GM19035 (cell line): ENCODE measurements at regions not wholly inside any gene's neighbourhood (a gene's known extent, or its start where the extent isn't known, plus 50 kb on each side); places are given as distances from the start of the nearest gene placed in this dataset.

ENCODE experiments used
- ATAC-seq: cut with Tn5 transposase; IDR thresholded peaks from one replicate; pipeline ENCODE4 v1.9.1; 2021; ENCODE audit not compliant: unreplicated experiment

DNA sequence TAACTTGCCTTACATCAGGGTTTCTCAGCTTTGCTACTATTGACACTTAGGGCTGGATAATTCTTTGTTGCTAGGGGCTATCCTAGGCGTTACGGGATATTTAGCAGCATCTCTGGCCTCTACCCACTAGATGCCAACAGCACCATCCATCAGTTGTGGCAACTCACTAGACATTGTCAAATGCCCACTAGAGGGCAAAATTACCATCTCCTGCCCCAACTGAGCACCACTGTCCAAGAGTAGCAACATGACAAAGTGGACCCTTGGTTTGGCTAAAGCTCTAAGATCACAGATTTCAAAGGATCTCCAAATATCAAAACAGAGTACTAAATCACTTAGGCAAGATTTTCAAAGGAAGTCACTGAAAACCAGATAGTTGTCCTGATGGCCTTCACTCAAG lies 251.7 kb upstream of the TBX3 start:
- no peak for ATAC-seq

DNA sequence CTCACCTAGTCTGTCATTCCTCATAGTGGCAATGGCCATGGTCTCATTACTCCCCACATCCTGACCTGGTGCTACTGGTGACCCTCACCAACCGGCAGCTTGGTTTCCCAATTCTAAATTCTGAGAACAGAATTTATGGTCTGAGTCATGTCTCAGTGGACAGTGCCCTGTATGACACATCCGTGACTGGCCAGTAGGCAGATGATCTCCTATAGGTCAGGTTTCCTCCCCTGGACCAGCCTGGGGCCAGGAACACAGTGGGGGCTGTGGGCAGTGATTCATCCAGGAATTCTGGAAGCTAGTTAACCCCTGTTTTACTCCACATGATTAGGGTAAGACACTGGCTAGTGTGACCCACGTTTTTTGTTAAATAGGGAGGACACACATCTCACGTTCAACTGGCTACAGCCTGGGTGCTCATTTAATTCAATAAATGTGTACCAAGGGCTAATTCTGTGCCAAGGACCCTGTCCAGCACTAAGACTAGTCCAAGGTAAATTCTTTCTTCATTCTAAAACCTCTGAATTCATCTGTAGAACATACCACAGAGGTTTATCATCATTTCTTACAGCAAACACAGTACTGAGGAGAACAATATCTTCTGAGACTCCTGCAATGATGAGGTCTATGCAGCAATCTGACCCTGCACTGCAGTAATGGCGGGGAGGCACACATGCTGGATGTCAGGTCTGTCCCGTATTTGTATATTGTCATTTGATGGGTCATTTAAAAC lies 249.6 kb upstream of the TBX3 start:
- no peak for ATAC-seq

DNA sequence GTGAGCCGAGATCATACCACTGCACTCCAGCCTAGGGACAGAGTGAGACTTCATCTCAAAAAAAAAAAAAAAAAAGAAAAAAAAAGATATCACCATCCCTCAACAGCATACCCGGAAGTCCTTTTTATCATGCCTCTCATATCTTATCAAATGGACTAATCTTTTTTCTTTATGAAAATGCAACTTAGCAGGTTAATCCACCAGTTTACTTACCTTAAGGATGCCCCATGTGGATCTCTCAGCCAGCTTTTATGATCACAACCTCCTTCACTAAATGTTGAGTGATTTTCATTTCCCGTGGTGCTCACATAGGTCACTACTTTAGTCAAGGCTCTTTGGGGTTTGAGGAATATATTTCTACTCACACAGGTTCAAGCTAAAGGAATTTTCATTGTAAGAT lies 248.8 kb upstream of the TBX3 start:
- no peak for ATAC-seq

DNA sequence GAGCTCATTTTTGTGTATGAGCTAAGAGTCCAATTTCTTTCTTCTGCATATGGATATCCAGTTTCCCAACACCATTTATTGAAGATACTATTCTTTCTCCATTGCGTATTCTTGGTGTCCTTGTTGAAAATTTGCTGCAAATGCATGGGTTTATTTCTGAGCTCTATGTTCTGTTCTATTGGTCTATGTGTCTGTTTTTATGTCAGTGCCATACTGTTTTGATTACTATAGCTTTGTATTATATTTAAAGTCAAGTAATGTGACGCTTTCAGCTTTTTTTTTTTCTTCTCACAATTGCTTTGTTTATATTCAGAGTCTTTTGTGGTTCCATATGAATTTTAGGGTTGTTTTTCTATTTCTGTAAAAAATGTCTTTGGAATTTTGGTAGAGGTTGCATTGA lies 247.1 kb upstream of the TBX3 start:
- ATAC-seq: no peak

DNA sequence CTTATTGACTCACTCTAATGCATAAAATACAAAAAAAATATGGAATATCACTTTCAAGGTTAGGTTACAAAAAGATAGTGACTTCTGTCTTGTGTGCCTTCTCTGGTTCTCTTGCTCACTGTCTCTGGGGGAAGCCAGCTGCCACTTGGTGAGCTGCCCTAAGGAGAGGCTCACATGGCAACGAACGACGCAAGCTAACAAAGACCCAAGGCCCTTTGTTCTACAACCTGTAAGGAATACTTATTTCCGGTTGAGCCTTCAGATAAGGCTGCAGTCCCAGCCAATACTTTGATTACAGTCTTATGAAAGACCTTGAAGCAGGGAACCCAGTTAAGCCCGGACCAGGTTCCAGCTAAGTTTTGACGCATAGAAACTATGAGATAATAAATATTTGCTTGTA lies 242.4 kb upstream of the TBX3 start:
- no peak for ATAC-seq

DNA sequence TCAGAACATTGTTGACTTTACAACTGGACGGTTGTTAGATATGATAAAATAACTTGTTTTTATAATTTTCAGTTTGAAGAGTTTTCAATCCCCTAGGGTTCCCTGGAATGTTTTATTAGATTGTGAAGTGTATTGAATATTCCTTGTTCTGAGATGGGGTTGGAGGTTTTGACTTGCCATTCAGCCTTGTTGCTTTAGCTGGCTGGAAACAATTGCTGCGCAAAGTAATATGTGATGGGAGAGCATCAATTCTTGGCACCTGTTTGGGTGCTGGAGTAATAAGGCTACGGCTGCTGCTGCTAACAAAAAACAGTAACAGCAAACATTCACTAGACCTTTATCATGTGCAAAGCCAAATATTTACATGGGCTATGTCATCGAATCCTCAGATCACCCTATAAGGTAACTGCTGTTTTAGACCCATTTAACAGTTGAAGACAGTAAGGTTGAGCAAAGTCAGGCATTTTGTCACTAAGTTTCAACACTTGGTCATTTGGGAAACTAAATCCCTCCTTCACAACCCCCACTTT lies 241.0 kb upstream of the TBX3 start:
- ATAC-seq: no peak

DNA sequence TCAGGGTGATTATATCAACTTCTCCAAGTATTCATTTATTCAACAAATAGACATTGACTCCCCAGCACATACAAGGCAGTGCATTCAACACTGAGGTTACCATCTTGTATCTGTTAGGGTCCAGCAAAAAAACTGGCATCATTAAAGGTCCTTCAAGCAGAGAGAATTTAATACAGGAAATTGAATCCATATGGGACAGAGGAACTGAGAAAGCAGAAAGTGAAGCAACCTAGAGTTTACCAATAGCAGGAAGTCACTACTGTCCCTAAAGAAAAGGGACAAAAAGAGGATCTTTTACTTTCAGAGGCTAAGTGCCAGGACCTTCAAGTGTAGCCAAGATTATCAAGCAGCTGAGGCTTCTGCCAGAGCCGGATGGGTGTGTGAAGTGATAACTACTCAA lies 237.8 kb upstream of the TBX3 start:
- ATAC-seq: no peak

DNA sequence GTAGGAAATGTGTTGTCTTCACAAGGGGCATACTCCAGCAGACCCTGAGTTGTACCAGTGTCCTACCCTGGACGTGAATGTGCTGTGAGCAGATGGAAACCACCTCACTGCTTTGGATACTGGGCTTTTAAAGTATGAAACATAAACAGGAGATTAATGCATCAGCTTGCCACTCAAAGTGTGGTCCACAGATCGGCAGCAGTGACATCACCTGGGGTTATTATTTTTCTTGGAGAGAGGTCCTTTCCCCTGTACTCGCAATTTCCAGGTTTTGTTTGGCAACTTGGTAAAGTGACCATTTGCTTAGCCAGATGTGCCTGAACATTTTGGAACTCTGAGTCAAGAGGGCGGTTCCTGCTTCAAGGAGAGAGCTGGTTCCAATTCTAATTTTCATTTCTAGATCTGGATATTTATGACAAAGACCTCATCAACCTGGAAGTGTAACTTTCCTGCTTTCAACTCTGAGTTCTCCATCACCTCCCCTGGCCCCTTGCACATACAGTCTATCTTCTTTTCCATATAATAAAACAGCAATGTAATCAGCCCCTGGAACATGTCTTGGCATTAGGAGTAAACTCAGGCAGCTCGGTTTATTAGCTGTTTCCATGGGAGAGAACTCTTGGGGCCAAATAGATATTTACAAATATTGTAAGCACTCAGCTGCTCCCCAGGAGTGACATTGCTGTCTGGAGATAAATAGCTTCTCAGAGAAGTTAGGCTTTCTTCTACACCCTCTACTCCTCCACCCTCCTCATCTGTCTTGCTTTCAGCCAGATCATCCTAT lies 237.0 kb upstream of the TBX3 start:
- ATAC-seq: no peak

DNA sequence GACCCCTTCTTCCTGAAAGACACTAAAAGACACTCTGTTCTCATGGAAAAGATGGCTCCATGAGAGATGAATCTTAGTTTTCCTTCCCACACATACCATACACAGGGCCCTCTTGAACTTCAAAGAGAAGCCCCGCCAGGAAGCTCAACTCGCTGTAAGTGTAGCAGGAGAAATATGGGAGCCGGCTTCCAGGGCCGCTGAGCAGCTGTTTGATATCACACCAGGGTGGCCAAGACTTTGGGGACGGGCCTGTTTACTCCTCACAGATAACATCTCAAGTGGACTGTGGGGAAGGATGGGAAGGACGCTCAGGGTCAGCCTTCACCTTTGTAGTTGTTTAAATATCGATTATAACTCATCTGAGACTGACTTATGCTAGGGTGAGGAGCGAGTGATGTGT lies 235.5 kb upstream of the TBX3 start:
- no peak for ATAC-seq

DNA sequence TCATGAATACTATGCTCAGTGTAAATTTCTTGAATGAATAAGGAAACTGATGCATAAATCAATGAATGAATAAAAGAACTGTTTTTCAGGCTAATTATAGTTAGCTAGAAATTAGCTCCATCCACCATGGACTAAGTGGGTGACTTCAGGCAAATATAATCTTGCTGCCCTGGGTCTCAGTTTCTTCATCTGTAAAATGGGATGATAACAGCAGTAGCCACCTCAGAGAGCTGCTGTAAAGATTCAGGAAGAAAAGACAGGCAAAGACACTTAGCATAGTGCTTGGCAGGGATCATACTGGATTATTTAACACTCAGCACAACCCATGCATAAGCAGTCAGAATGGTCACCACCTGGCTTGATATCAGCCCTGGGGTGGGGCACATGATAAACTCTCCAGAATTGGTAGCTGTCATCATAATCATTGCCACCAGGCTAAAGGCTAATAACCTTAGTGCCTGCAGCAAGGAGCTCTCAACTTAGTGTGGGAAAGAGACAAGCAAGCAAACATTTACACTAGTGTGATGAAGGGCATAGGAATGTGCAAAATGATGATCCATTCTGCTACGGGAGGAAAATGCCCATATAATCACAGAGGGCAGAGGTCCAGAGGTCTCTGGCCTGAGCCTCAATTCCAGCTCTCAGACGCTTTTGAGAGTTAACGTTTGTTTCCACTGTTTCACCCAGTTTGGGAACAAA lies 234.7 kb upstream of the TBX3 start:
- ATAC-seq: no peak

DNA sequence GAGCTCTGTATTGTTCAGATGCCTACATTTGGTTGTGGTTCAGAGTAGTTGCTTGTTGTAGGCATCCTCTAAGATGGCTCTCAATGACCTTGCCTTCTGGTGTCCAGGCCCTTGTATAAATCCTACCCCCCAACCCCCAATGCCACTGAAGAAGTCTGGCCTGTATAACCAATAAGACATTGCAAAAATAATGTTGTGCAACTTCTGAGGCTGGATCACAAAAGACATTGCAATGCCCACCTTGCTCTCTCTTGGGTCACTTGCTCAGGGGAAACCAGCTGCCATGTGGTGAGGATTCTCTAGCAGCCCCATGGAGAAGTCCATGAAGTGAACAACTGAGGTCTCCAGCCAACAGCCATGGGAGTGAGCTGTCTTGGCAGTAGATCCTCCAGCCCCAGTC lies 234.0 kb upstream of the TBX3 start:
- ATAC-seq: no peak

DNA sequence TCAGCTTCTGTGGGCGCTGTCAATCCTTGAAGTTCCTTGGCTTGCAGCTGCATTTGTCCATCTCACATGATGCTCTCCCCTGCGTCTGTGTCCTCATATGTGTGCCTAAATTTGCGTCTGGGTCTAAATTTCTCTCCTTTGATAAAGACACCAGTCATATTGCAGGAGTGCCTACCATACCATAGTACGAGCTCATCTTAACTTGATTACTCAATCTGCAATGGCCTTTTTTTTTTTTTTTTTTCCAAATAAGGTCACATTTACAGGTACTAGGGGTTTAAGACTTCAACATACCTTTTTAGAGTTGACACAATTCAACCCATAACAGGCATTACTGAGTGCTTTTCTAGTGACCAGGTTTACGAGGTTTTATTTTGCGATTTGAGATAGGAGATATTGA lies 233.3 kb upstream of the TBX3 start:
- no peak for ATAC-seq

DNA sequence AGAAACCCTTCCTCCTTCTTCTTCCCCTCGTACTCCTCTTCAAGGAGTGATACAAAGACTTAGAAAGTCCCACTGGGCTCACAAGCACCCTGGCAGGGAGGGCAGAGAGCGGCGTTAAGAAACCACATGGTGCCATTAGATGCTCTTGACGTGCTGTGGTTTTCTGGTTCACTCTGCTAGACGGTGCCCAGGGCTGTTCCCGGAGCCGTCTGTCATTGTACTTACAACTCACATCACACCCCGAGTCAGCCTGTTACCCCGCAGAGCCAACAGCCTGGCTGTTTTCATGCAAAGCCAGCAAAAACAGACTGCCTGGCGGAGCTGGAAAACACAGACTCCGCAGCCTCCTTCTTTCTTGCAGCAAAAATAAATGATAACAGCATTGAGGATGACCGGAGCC lies 232.6 kb upstream of the TBX3 start:
- no peak for ATAC-seq

DNA sequence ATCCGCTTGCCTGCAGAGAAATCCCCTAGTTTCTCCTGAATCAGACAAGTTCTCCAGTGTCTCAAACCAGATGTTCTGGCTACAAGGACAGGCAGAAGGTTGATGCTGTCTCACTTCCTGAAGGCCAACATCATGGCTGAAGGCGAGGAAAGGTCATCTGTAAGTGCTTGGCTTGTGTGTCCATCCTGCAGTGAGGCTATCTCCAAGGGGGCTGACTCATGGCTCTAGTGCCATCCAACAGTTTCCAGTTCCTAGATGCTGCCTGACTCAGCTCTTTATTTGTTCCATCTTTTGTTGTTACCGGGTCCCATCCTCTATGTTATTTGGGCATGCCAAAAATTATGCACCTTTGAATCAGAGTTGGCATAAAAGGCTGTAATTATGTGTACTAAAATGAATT lies 232.1 kb upstream of the TBX3 start:
- no peak for ATAC-seq

DNA sequence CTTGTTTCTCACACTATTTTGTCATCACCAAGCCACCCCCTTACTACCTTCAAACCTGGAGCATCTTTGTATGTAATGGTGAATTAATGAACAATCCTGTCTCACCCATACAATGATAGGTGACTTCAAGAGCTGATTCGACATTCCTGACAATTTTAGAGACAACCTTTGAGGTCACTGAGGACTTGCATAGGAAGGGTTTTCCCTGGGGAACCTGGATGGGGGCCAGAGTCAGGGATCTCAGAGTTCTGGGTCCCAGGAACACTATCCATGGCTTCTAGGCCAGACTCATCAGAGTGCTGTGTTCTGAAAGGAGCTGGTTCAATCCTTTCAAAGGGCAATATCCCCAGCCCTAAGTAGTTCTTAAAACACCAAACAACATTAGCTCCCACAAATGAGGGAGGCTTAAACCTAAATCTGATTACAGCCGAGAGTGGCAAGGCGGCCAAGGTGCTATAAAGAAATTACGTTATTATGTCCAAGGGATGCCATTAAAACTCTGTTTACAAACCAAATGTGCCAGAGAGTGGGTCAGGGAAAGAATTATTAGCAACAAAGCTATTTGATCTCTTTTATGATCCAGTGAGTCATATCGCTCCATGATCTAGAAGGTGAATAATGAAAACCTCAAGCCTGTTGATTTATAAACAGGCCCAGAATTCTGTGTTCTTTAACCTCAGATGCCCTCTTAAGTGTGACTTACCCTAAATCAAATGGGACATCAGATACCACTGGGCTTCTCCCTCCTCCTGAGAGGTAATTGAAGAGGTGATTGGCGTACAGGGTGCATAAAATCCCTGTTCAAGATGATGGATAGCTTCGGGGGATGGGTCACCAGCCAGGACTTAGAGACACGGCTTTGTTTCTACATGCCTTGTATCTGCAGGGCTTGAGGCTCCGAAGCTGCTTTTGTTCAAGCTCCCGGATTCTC lies 230.2 kb upstream of the TBX3 start:
- ATAC-seq: no peak

DNA sequence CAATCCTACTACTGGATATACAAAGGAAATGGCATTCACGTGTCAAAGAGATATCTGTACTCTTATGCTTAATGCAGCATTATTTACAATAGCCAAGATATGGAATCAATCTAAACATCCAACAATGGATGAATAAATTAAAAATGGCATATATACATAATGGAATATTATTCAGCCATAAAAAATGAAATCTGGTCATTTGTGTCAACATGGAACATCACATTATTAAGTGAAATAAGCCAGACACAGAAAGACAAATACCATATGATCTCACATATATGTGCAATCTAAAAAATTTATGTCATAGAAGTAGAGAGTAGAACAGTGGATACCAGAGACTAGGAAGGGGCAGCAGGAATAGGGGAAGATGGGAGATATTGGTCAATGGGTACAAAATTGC lies 228.8 kb upstream of the TBX3 start:
- no peak for ATAC-seq

DNA sequence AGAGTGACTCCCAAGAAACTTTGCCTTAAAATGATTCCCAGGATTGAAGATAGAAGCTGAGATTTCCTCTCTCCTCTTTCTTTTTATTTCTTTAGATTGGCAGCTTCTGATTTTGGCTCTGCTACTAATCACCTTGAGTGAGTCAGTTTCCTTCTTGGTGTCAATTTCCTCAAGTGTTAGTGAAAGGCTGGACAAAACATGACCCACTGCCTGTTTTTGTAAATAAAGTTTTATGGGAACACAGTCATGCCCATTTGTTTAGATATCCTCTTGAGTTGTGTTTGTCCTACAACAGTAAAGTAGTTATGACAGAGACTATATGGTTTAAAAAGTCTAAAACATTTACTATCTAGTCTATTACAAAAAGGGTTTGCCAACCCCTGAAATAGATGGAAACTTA lies 227.2 kb upstream of the TBX3 start:
- no peak for ATAC-seq

DNA sequence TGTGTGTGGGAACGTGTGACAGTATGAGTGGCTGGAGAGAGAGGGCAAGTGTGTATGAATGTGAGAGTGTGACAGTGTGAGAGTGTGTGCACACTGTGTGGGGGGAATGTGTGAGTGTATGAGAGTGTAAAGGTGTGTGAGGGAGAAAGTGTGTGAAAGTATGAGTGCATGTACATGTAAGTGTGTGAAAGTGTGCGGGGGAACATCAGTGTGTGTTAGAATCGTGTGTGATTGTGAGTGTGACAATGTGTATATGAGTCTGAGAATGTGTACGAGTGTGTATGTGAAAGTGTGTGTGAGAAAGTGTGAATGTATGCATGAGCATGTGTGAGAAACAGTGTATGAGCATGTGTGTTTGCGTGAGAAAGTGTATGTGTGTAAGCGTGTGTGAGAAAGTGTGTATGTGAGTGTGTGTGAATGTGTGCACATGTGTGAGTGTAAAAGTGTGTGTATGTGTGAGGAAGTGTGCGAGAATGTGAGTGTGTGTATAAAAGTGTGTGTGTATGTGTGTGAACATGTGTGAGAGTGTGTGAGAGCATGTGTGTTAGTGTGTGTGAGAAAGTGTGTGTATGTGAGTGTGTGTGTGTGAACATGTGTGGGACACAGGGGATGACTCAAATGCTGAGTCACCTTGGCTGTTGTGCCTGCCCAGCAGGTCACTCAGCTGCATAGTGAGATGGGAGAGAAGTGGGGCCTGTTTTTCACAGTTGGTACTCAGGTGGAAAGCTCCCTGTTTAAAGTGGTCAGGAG lies 220.5 kb upstream of the TBX3 start:
- no peak for ATAC-seq

DNA sequence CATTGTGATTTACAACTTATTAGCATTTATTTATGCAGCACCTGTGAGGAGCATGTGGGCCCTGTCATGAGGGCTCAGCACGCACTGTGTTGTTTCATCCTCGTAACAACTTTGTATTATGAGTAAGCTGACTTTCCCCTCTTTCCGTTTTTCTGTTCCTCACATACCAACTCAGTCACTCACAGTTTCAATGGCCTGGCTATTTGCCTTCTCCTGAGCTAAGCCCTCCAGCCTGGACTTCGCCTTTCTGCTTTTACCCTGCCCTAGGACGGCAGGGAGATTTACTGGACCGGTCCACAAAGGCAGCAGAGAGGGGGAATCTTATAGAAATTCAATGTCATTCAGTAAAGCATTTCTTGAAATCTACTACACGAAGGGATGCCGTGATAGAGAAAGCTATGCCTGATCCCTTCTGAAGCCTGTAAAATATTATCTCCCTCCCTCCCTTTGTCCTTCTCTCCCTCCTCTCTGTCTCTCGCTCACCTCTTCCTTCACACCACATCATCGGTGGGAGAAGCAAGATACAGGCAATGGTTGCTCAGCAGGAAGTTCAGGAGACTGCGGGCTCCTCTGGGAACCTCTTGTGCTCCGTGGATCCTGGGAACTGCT lies 219.2 kb upstream of the TBX3 start:
- no peak for ATAC-seq

DNA sequence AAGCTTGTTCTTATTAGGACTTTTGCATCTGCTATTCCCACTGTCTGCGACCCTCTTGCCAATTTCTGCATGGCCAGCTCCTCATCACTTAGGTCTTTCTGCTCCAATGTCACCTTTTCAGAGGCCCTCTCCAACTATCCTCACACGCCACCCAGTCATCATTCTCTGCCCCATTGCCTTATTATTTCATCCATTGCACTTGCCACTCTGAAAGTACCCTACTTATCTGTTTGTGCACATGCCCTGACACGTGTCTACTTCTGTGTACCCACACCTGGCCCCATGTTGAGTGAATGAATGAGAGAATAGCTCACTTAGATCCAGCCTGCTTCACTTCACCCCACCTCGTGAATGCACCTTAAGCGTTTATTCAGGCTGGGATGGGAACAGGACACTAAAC lies 218.7 kb upstream of the TBX3 start:
- no peak for ATAC-seq
